Body of pancreas (tissue), 4 donors: ENCODE measurements at regions not wholly inside any gene's neighbourhood (a gene's known extent, or its start where the extent isn't known, plus 50 kb on each side); places are given as distances from the start of the nearest gene placed in this dataset.

Experiments used
- ATAC-seq: fragments of 150-250 bp; one replicate; pipeline ENCODE4 v1.9.1; 2016
- DNase-seq, 4 donors: peaks; one replicate each; pipeline ENCODE4 v3.0.0-alpha.2; 2019
- H3K27ac ChIP-seq, 4 donors: fragments of 200-600 bp; sonication (generic); 1 replicate in 3 of 4; 2 replicates in 1 of 4; pipeline versions ENCODE4 v1.5.1 to v1.6.1; 2016 to 2019; ENCODE audit warnings: mild to moderate bottlenecking in 1 of 4, mixed read lengths in 1 of 4, moderate library complexity in 1 of 4
- H3K27me3 ChIP-seq, 2 donors: fragments of 200-600 bp; sonication (generic); one replicate each; pipeline ENCODE4 v1.6.0; 2016; ENCODE audit warnings: mild to moderate bottlenecking in 1 of 2
- H3K36me3 ChIP-seq, 2 donors: fragments of 200-600 bp; sonication (generic); replicated peaks in 1 of 2; 2 replicates each; pipeline ENCODE4 v1.5.1; 2016; ENCODE audit warnings: low read depth in 2 of 2; ENCODE audit not compliant: insufficient read depth in 1 of 2
- H3K4me1 ChIP-seq: fragments of 200-600 bp; sonication (generic); one replicate; pipeline ENCODE4 v1.6.0; 2016
- H3K4me3 ChIP-seq, 2 donors: fragments of 200-600 bp; sonication (generic); 1 replicate in 1 of 2; 2 replicates in 1 of 2; pipeline ENCODE4 v1.5.1; 2016 to 2019
- H3K9me3 ChIP-seq, 3 donors: fragments of 200-600 bp; sonication (generic); 1 replicate in 2 of 3; 2 replicates in 1 of 3; pipeline ENCODE4 v1.5.1; 2016
- POLR2A ChIP-seq, 3 donors: fragments of 450-650 bp; IDR thresholded peaks; one replicate each; pipeline ENCODE4 v1.6.1; 2016; ENCODE audit warnings: antibody characterized with exemption in 3 of 3, mild to moderate bottlenecking in 2 of 3
- WGBS, 2 donors: methylation state at CpG; one replicate each; pipeline ENCODE4 v1.1.5; 2017; 5-methylcytosine and 5-hydroxymethylcytosine counted together
- intact Hi-C: fragments of 100-400 bp; cut with DNase I; formaldehyde crosslinking; loops from one replicate; pipeline ENCODE4 v1.15.1; 2023
- TF ChIP-seq, protein P1 (sequence below), 7 experiments: fragments of 450-650 bp in 4 of 7; fragments of 200-600 bp in 3 of 7; sonication (generic) in 3 of 7; IDR thresholded peaks; one replicate each; pipeline ENCODE4 v1.5.1; 2016 to 2019; ENCODE audit warnings: antibody characterized with exemption in 7 of 7

DNA sequence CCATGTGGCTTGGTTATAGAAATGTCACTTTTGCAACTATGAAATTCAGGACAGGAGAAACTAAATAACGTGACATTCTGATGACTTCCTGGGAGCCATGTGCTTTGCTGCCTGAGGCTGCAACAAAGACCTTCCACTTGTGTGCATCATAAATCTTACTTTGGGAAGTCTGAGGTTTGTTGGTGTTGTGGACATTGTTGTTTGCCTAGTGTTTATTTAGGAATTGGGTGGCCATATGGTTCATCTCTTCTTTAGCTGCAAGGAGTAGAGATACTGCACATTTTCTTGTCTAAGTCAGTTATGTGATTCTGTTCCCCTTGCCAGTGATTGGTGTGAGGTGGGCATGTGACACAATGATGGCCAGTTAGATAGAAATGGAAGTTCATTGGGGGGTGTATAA lies 167.3 kb upstream of the SSTR1 start:
- H3K27me3 ChIP-seq: no peaks in the 10 kb centered on the region
- DNase-seq (no peak), ATAC-seq (no peak)
- no peaks in the 10 kb centered on the region for H3K36me3 ChIP-seq
- intact Hi-C loops: no loop called here
- WGBS, 2 donors: 83 to 87% methylated on average over 1 of the region's 1 CpG
- H3K4me3 ChIP-seq: no peak overlapping the region
- no peak overlapping the region for H3K27ac ChIP-seq
- peaks cover 7% of the 10 kb centered on the region for H3K4me1 ChIP-seq
- TF ChIP-seq, protein P1, sequence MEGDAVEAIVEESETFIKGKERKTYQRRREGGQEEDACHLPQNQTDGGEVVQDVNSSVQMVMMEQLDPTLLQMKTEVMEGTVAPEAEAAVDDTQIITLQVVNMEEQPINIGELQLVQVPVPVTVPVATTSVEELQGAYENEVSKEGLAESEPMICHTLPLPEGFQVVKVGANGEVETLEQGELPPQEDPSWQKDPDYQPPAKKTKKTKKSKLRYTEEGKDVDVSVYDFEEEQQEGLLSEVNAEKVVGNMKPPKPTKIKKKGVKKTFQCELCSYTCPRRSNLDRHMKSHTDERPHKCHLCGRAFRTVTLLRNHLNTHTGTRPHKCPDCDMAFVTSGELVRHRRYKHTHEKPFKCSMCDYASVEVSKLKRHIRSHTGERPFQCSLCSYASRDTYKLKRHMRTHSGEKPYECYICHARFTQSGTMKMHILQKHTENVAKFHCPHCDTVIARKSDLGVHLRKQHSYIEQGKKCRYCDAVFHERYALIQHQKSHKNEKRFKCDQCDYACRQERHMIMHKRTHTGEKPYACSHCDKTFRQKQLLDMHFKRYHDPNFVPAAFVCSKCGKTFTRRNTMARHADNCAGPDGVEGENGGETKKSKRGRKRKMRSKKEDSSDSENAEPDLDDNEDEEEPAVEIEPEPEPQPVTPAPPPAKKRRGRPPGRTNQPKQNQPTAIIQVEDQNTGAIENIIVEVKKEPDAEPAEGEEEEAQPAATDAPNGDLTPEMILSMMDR (IDR thresholded peaks at IDR 0.05): no peak
- no peak for TF ChIP-seq POLR2A (IDR thresholded peaks at IDR 0.05)
- no peaks in the 10 kb centered on the region for H3K9me3 ChIP-seq

DNA sequence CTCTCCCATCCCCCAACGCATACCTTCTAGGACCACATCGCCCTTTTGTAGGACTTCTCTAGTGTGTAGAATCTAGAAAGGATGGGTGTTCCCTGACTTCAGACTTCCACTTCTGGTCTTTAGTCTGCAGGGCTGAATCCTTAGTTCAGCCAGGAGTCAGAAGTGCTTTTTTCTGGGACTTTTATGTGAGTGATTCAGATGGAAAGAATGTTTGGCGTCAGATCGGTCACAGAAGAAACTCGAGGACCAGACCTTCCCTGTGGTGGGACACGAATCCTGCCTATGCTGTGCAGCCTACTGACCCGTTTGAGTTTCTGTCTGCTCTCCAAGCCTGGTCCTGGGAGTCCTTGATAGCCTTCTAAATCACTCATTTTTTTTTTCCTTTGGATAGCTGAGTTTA lies 165.4 kb upstream of the SSTR1 start:
- WGBS, 2 donors: 25 to 34% methylated on average over 7 of the region's 7 CpGs
- Histone ChIP-seq H3K9me3 (no peaks in the 10 kb centered on the region), H3K27ac (no peak overlapping the region), H3K4me3 (no peak overlapping the region), H3K36me3 (no peaks in the 10 kb centered on the region), H3K4me1 (peaks cover 7% of the 10 kb centered on the region), H3K27me3 (no peaks in the 10 kb centered on the region)
- no peak for TF ChIP-seq POLR2A (IDR thresholded peaks at IDR 0.05)
- TF ChIP-seq, protein P1 (IDR thresholded peaks at IDR 0.05): no peak
- ATAC-seq (no peak), DNase-seq (peak in 2 of 4 donors; percentile 5 to 7)
- intact Hi-C loops: no loop called here

DNA sequence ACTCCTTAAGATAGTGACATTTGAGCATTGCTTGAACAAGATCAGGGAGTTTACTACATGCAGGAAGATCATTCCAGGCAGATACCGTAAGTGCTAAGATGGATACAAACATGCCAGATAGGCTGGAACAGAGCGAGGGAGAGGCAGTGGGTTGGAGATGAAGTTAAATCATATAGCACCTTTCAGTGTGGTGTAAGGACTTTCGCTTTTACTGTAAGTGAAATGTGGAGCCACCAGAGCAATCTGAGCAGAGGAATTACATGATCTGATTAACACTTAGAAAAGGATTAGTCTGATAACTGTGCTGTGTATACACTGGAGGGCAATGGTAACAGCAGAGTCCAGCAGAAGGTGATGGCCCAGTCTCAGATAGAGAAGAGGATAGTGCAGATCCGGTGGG lies 163.0 kb upstream of the SSTR1 start:
- no peak for TF ChIP-seq POLR2A (IDR thresholded peaks at IDR 0.05)
- TF ChIP-seq, protein P1 (IDR thresholded peaks at IDR 0.05): no peak

DNA sequence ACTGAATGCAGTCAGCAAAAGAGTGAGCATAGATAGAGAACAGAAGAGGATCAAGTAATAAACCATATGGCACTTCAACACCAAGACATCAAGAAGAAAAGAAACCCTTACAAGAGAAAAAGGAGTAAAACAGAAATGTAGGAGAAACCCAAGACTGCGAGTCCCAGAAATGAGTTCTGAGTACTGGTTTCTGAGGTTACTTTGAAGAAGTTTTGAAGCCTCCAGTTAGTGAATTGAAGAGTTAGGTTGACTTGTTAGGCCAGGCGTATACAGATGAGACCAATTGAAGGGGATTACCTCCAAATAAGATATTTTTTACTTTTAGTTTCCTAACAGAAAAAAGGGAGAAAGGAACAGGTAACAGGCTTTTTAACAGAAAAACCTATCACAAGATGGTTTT lies 162.2 kb upstream of the SSTR1 start:
- Histone ChIP-seq H3K27me3 (no peaks in the 10 kb centered on the region), H3K9me3 (no peaks in the 10 kb centered on the region), H3K36me3 (no peaks in the 10 kb centered on the region), H3K27ac (no peak overlapping the region), H3K4me1 (peaks cover 7% of the 10 kb centered on the region), H3K4me3 (no peak overlapping the region)
- WGBS, 2 donors: 84 to 90% methylated on average over 2 of the region's 2 CpGs
- TF ChIP-seq POLR2A (IDR thresholded peaks at IDR 0.05): no peak
- TF ChIP-seq, protein P1 (IDR thresholded peaks at IDR 0.05): no peak
- ATAC-seq: no peak
- DNase-seq: no peak
- intact Hi-C loops: no loop called here

More for the DNA sequence above, 163.0 kb upstream of the SSTR1 start:
- H3K9me3 ChIP-seq: no peaks in the 10 kb centered on the region
- H3K4me1 ChIP-seq: peaks cover 7% of the 10 kb centered on the region
- ATAC-seq: no peak
- H3K27ac ChIP-seq: no peak overlapping the region
- H3K4me3 ChIP-seq: no peak overlapping the region
- intact Hi-C loops: no loop called here
- DNase-seq: no peak
- H3K36me3 ChIP-seq: no peaks in the 10 kb centered on the region
- WGBS, 2 donors: 92 to 95% methylated on average over 4 of the region's 4 CpGs
- H3K27me3 ChIP-seq: no peaks in the 10 kb centered on the region

DNA sequence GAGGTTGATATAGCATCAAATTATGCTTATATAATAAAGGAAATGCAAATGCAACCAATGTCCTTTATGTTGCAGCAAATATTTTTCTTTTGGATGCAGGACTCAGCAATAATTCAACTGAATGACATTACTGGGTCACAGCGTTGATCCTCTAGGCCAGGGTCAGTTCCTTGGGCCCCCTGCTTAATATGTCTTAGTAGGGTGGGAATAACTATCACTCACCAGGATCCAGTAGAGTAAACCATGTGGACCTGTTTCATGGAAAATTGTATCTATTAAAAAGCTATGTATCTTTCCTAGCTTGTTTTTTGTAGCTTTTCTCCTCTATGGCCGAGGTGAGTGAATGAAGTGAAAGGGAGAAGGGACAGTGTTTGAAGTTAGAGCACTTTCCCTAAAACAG lies 161.5 kb upstream of the SSTR1 start:
- DNase-seq (no peak), ATAC-seq (no peak)
- Histone ChIP-seq H3K4me1 (peaks cover 7% of the 10 kb centered on the region), H3K9me3 (no peaks in the 10 kb centered on the region), H3K27ac (no peak overlapping the region), H3K27me3 (no peaks in the 10 kb centered on the region), H3K36me3 (no peaks in the 10 kb centered on the region), H3K4me3 (no peak overlapping the region)
- 92 to 96% methylated on average over 2 of the region's 2 CpGs for WGBS, 2 donors
- TF ChIP-seq, protein P1 (IDR thresholded peaks at IDR 0.05): no peak
- no peak for TF ChIP-seq POLR2A (IDR thresholded peaks at IDR 0.05)
- intact Hi-C loops: no loop called here
